ENCODE measurements at regions not wholly inside any gene's neighbourhood (a gene's known extent, or its start where the extent isn't known, plus 50 kb on each side); places are given as distances from the start of the nearest gene placed in this dataset.
"Not testable (repeated sequence)": the region's sequence is repeated elsewhere in the genome, so short reads cannot be mapped to it uniquely, and the experiment has no call there.

DNA sequence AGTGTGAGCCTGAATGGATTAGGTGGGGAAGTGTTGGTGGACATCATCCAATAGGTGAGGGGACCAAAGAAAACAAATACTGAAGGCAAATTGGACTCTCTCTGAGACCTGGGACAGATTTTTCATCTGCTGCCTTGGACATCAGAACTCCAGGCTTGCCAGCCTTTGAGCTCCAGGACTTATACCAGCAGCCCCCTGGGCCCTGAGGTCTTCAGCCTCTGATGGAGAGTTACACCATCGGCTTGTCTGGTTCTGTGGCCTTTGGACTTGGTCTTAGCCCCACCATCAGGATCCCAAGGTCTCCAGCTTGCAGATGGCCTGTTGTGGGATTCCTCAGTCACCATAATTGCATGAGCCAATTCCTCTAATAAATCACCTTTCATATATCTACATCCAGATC is 80.8 kb upstream of the SLC8A3 start:
- DNase-seq (ENCODE audit: low read depth): no peak

GRCh38 chr14:70268760-70269159 is 80.0 kb upstream of the SLC8A3 start:
- DNase-seq (ENCODE audit: low read depth): no peak

DNA sequence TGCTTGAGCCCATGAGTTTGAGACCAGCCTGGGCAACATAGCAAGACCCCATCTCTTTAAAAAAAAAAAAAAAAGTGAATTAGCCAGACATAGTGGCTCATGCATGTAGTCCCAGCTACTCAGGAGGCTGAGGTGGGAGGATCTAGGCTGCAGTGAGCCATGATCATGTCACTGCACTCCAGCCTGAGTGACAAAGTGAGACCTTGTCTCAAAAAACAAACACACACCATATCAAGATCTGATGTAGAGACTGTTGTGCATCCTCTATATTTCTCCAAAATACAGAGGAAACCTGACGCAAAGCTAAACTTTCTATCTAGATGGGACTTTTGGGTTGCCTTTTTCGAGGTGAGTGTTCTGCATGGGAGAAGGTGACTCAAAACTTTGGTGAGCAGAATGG is 77.4 kb upstream of the SLC8A3 start:
- DNase-seq (ENCODE audit: low read depth): no peak

DNA sequence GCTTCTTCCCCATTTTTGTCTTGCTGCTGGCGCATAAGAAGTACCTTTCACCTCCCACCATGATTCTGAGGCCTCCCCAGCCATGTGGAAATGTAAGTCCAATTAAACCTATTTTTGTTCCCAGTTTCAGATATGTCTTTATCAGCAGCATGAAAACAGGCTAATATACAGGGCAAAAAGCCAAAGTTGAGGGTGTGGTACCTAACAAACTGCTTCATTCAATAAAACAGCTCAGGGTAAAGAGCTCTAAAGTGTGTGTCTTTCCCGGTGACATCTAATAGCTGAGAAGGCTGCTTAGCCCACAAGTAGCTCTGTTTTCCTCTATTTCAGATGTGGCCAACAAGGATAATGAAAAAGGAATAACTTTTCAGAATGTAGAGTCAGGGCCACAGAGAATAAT is 76.7 kb upstream of the SLC8A3 start:
- DNase-seq (ENCODE audit: low read depth): no peak

DNA sequence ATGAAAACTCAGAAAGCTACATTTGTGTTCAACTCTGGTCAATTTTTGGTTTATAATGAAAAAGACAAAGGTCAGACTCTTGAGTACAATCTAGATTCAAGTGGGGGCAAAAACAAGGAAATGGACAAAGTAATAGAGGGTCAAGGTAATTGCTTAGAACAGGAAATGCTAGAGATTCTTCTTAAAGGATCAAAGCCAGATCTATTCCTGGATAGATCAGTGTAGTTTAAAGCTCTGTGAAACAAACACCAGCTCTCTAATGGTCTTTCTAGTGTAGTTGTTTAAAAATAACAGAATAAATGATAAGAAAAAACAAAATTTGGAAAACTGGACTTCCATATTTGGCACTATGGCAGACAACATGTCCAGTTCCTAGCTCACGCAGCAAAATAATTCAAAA is 70.7 kb upstream of the SLC8A3 start:
- no peak for DNase-seq (ENCODE audit: low read depth)

GRCh38 chr14:70257526-70257925 is 68.8 kb upstream of the SLC8A3 start:
- peak; percentile 5 for DNase-seq (ENCODE audit: low read depth)

- no peak for DNase-seq (ENCODE audit: low read depth)
These were observed 67.8 kb upstream of the SLC8A3 start for GRCh38 chr14:70256601-70257000.

DNA sequence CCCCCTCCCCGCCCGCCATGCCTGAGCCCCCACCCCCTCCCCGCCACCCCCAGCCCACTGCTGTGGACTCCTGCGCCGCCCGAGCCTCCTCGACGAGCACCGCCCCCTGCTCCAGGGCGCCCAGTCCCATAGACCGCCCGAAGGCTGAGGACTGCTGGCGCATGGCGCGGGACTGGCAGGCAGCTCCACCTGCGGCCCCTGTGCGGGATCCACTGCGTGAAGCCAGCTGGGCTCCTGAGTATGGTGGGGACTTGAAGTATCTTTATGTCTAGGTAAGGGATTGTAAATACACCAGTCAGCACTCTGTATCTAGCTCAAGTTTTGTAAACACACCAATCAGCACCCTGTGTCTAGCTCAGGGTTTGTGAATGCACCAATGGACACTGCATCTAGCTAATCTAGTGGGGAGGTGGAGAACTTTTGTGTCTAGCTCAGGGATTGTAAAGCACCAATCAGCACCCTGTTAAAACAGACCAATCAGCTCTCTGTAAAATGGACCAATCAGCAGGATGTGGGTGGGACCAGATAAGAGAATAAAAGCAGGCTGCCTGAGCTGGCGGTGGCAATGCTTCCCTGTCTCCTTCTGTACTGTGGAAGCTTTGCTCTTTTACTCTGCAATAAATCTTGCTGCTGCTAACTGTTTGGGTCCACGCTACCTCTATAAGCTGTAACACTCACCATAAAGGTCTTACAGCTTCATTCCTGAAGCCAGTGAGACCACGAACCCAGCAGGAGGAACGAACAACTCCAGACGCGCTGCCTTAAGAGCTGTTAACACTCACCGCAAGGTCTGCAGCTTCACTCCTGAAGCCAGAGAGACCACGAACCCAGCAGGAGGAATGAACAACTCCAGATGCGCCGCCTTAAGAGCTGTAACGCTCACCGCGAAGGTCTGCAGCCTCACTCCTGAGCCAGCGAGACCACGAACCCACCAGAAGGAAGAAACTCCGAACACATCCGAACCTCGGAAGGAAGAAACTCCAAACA is 66.6 kb upstream of the SLC8A3 start:
- peak; percentile 52 for DNase-seq (ENCODE audit: low read depth)

GRCh38 chr14:70254476-70254961 is 65.8 kb upstream of the SLC8A3 start:
- DNase-seq (ENCODE audit: low read depth): peak; percentile 48

- not testable (repeated sequence) for DNase-seq (ENCODE audit: low read depth)
These were observed 64.8 kb upstream of the SLC8A3 start for GRCh38 chr14:70253547-70253946.

- DNase-seq (ENCODE audit: low read depth): no peak
These were observed 56.3 kb upstream of the SLC8A3 start for GRCh38 chr14:70245026-70245425.

DNA sequence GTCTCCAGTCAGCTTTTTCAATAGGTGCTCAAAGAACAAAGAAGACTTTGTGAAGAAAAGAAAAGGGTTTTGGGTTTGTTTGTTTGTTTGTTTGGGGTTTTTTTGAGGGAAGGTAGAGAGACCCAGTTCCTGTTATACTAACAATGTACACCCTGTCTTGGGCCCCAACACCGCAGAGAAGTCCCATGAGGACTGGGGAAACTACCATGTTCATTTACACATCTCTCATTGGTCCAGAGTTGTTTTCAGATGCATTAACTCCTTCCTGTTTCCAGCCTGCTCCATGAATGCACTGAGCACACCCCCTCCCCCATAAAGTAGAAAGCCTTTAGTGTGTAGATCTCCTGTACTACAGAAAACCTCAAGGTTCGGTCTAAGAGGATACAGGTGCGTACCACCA is 51.1 kb upstream of the SLC8A3 start:
- DNase-seq (ENCODE audit: low read depth): no peak

GRCh38 chr14:70238635-70239034 is 49.9 kb upstream of the SLC8A3 start:
- DNase-seq (ENCODE audit: low read depth): not testable (repeated sequence)

Data from HT1080 (cell line).